PFSK-1 (cell line): ENCODE measurements at regions not wholly inside any gene's neighbourhood (a gene's known extent, or its start where the extent isn't known, plus 50 kb on each side); places are given as distances from the start of the nearest gene placed in this dataset.

Experiments used
- POLR2AphosphoS5 ChIP-seq: IDR thresholded peaks from 2 replicates; pipeline ENCODE4 v1.6.1; 2012; ENCODE audit warnings: low read depth, mild to moderate bottlenecking, control low read depth, low read length, moderate library complexity
- SIN3A ChIP-seq: IDR thresholded peaks from 2 replicates; pipeline ENCODE4 v1.6.1; 2012; ENCODE audit warnings: mild to moderate bottlenecking, low read length, moderate library complexity, borderline replicate concordance; ENCODE audit not compliant: insufficient read depth
- TAF1 ChIP-seq: IDR thresholded peaks from 2 replicates; pipeline ENCODE4 v1.6.1; 2012; ENCODE audit warnings: low read length, control low read depth, borderline replicate concordance; ENCODE audit not compliant: insufficient read depth

DNA sequence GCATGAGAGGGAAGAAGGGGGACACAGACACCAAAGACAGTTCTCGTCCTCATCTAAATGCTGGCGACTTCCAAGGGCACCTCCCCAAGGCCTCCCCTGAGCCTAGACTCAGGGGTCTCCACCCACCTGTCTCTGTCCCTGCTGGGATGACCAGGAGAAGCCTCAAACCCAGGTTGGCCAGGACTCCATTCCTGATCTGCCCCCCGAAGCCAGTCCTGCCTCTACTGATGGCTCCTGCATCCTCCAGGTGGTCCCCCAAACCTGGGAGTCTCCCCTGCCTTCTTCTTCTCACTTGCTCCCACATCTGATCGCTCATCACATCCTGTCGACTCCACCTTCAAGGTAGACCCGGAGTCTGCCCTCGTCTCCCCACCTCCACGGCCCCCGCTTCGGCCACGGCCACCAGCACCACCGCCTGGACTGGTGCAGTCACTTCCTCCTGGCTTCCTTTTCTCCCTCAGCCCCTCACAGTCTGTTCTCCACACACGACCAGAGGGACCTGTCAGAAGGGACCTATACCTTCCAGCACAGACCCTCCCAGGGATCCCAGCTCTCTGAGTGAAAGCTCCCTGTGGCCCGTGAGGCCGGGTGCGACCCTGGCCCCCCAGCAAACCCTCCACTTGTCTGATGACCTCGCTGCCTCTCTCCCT, 92.1 kb downstream of the CEBPB start:
- TF ChIP-seq SIN3A: no peak
- no peak for TF ChIP-seq TAF1
- TF ChIP-seq POLR2AphosphoS5: no peak
